GM18507 (cell line): ENCODE measurements at regions not wholly inside any gene's neighbourhood (a gene's known extent, or its start where the extent isn't known, plus 50 kb on each side); places are given as distances from the start of the nearest gene placed in this dataset.
"Not testable (repeated sequence)": the region's sequence is repeated elsewhere in the genome, so short reads cannot be mapped to it uniquely, and the experiment has no call there.

Experiments used
- DNase-seq: peaks from one replicate; pipeline ENCODE4 v3.0.0; 2011; ENCODE audit warnings: low read depth; ENCODE audit not compliant: insufficient read length; ENCODE audit errors: extremely low spot score
- FAIRE-seq: peaks from 2 replicates; lab custom pipeline; 2011; peaks lifted over from hg19 to GRCh38; lab: Jason Lieb, UNC

- no peak for DNase-seq
- no peak for FAIRE-seq
Measured at GRCh38 chr4:127335073-127335620, 297.6 kb upstream of the INTU start.

GRCh38 chr4:127335732-127336131 is 297.0 kb upstream of the INTU start:
- FAIRE-seq (no peak), DNase-seq (no peak)

GRCh38 chr4:127343123-127343522 is 289.6 kb upstream of the INTU start:
- not testable (repeated sequence) for DNase-seq, FAIRE-seq

GRCh38 chr4:127344071-127344470 is 288.7 kb upstream of the INTU start:
- no peak for FAIRE-seq
- no peak for DNase-seq

DNA sequence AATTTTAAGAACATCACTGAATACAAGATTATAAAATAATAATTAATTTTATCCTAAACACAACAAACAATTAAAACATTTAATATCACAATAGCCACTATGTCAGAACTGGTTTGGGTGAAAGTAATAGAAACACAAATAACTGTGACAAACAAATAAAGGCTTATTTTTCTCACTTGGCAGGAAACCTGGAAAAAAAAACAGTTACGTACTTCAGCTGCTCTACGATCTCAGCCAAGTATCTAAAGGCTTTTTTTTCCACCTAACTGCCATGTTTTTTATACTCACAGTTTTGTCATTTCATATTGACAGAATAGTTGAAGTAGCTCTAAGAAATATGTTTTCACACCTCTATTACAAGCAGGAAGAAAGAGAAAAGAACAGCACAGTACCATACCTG is 284.8 kb upstream of the INTU start:
- no peak for FAIRE-seq

DNA sequence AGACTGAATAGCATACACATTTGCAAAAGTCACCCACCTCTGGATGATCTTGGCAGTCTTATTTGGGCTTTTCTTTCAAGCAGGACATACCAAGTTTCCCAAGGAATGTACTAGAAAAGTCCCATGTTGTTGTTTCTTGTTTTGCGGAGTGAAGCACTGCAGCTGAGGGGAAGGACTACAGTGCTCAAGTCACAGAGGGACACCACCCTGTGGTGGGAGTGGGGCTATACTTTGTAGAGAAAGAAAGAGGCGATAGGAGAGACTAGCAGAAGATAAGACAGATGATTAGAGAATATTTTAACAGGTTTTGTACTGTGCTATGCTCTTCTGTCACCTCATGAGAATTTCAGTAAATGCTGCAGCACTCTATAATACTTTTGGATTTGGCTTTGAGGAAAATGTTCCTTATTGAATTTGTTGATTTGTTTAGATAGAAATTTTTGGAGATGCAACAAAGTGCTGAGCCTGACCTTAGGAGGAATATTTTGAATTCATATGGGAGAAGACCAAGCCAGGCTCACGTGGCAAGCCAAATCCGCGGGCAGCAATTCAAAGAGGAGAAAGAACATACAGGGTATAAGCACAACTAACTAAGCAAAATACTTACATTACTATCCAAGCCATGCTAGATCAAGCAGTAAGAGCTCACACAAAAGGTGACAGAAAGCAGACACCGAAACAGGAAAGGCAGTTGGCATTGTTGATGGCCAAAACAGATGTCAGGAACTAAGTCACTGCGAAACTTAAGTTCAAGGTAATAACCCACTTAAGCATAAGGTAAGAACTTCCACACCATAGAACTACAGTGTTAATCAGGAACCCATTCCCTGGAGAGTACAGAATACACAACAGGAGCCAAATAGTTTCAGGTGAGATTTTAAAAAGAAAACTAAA is 280.3 kb upstream of the INTU start:
- DNase-seq: no peak
- FAIRE-seq: no peak

More for the DNA sequence above, 284.8 kb upstream of the INTU start:
- no peak for DNase-seq

GRCh38 chr4:127355743-127356142 is 277.0 kb upstream of the INTU start:
- DNase-seq (no peak), FAIRE-seq (no peak)

GRCh38 chr4:127357765-127358164 is 275.0 kb upstream of the INTU start:
- DNase-seq (no peak), FAIRE-seq (no peak)

DNA sequence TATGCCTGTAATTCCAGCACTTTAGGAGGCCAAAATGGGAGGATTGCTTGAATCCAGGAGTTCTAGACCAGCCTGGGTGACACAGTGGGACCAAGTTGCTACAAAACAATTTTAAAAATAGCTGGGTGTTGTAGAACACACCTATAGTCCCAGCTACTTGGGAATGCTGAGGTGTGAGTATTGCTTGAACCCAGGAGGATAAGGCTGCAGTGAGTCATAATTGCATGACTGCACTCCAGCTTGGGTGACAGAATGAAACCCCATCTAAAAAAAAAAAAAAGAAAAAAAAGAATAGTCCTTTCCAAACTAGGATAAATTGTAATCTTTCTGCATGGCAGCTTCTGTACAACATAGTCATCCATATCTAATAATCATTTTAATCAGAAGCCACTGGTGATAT is 270.1 kb upstream of the INTU start:
- DNase-seq (no peak), FAIRE-seq (no peak)

- no peak for DNase-seq
- no peak for FAIRE-seq
Measured at GRCh38 chr4:127364397-127364796, 268.4 kb upstream of the INTU start.

- FAIRE-seq: no peak
Measured at GRCh38 chr4:127364911-127365310, 267.8 kb upstream of the INTU start.

GRCh38 chr4:127370604-127371003 is 262.2 kb upstream of the INTU start:
- DNase-seq: no peak
- FAIRE-seq: no peak

More at GRCh38 chr4:127364911-127365310, 267.8 kb upstream of the INTU start:
- DNase-seq: no peak

DNA sequence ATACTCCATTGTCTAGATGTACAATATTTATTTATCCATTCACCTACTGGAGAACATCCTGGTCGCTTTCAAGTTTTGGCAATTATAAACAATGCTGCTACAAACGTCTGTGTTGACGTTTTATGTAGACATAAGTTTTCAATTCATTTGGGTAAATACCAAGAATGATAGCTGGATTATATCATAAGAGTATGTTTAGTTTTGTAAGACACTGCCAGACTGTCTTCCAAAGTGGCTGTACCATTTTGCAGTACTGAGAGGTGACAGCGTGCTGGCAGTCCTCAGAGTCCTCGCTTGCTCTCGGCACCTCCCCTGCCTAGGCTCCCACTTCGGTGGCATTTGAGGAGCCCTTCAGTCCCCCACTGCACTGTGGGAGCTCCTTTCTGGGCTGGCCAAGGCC is 253.3 kb upstream of the INTU start:
- DNase-seq (no peak), FAIRE-seq (no peak)

- not testable (repeated sequence) for FAIRE-seq, DNase-seq
Measured at GRCh38 chr4:127379948-127380347, 252.8 kb upstream of the INTU start.

GRCh38 chr4:127383666-127384065 is 249.1 kb upstream of the INTU start:
- no peak for FAIRE-seq
- no peak for DNase-seq

GRCh38 chr4:127394516-127394915 is 238.2 kb upstream of the INTU start:
- no peak for DNase-seq
- no peak for FAIRE-seq

GRCh38 chr4:127400276-127400675 is 232.5 kb upstream of the INTU start:
- no peak for FAIRE-seq
- no peak for DNase-seq

- peak; percentile 1 for DNase-seq
- FAIRE-seq: peak; percentile 65
Measured at GRCh38 chr4:127400731-127401346, 231.9 kb upstream of the INTU start.

GRCh38 chr4:127403471-127404084 is 229.2 kb upstream of the INTU start:
- DNase-seq (no peak), FAIRE-seq (no peak)

- no peak for FAIRE-seq
Measured at GRCh38 chr4:127406187-127406586, 226.6 kb upstream of the INTU start.

More at GRCh38 chr4:127406187-127406586, 226.6 kb upstream of the INTU start:
- no peak for DNase-seq
